Sigmoid colon (tissue), 4 donors: ENCODE measurements at regions not wholly inside any gene's neighbourhood (a gene's known extent, or its start where the extent isn't known, plus 50 kb on each side); places are given as distances from the start of the nearest gene placed in this dataset.

Experiments used
- POLR2AphosphoS5 ChIP-seq, 4 donors: sonication (generic); formaldehyde crosslinking; IDR thresholded peaks; one replicate each; pipeline ENCODE4 v1.6.1; 2017; ENCODE audit warnings: antibody characterized with exemption in 4 of 4
- TF ChIP-seq, protein P1 (sequence below), 4 experiments: fragments of 450-650 bp in 3 of 4; fragments of 200-600 bp in 1 of 4; IDR thresholded peaks; one replicate each; pipeline ENCODE4 v1.5.1; 2016 to 2019; ENCODE audit warnings: antibody characterized with exemption in 4 of 4, mild to moderate bottlenecking in 3 of 4, moderate library complexity in 2 of 4

DNA sequence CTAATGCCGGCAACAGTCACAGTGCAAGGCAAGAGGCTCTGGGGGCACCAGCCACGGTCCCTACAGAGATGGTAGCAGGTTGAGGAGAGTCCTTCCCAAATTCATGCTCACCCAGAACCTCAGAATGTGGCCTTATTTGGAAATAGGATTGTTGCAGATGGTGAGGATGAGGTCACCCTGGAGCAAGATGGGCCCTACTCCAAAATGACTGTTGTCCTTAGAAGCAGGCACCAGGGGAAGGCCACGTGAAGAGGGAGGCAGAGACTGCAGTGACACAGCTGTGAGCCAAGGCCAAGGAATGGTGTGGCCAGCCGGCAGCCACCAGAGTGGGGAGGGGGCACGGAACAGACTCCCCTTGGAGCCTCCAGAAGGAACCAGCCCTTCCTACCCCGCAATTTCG is 70.8 kb upstream of the CLDN14 start:
- no peak for TF ChIP-seq POLR2AphosphoS5 (IDR thresholded peaks at IDR 0.05)
- TF ChIP-seq, protein P1, sequence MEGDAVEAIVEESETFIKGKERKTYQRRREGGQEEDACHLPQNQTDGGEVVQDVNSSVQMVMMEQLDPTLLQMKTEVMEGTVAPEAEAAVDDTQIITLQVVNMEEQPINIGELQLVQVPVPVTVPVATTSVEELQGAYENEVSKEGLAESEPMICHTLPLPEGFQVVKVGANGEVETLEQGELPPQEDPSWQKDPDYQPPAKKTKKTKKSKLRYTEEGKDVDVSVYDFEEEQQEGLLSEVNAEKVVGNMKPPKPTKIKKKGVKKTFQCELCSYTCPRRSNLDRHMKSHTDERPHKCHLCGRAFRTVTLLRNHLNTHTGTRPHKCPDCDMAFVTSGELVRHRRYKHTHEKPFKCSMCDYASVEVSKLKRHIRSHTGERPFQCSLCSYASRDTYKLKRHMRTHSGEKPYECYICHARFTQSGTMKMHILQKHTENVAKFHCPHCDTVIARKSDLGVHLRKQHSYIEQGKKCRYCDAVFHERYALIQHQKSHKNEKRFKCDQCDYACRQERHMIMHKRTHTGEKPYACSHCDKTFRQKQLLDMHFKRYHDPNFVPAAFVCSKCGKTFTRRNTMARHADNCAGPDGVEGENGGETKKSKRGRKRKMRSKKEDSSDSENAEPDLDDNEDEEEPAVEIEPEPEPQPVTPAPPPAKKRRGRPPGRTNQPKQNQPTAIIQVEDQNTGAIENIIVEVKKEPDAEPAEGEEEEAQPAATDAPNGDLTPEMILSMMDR (IDR thresholded peaks at IDR 0.05) = no peak
